ENCODE measurements at regions not wholly inside any gene's neighbourhood (a gene's known extent, or its start where the extent isn't known, plus 50 kb on each side); places are given as distances from the start of the nearest gene placed in this dataset.

DNA sequence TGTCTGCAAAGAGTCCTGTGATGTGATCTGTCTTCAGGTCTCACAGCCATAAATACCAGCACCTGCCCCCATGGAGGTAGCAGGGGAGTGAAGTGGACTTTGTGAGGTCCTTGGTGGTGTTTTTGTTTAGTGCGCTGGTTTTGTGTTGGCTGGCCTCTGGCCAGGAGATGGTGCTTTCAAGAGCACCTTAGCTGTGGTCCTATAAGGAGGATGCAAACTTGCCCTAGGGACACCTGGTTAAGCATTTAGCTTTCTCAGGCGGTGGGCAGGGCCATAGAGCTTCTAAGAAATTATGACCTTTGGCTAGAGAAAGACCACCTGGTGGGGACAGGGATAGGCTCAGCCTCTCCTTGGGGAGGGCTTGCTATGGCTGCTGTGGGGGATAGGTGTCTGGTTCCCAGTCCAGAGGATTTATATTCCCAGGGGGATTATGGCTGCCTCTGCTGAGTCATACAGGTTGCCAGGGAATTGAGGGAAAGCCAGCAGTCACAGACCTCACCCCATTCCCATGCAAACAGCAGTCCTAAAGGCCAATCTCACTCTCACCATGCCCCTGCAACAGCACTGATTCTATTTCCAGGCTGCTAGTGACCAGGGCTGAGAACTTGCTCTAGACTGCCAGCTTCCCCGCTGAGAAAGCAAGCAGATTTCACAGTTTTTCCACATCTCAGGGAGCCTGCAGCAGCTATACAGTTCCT lies 259.3 kb downstream of the TFAP2B start:
- H3K27me3 ChIP-seq (ENCODE audit: insufficient read depth, low read depth), result no peaks in the 10 kb centered on the region
- TF ChIP-seq, protein P1, sequence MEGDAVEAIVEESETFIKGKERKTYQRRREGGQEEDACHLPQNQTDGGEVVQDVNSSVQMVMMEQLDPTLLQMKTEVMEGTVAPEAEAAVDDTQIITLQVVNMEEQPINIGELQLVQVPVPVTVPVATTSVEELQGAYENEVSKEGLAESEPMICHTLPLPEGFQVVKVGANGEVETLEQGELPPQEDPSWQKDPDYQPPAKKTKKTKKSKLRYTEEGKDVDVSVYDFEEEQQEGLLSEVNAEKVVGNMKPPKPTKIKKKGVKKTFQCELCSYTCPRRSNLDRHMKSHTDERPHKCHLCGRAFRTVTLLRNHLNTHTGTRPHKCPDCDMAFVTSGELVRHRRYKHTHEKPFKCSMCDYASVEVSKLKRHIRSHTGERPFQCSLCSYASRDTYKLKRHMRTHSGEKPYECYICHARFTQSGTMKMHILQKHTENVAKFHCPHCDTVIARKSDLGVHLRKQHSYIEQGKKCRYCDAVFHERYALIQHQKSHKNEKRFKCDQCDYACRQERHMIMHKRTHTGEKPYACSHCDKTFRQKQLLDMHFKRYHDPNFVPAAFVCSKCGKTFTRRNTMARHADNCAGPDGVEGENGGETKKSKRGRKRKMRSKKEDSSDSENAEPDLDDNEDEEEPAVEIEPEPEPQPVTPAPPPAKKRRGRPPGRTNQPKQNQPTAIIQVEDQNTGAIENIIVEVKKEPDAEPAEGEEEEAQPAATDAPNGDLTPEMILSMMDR (conservative IDR thresholded peaks at IDR 0.05), result no peak
- TF ChIP-seq EZH2 (IDR thresholded peaks at IDR 0.05; ENCODE audit: low read depth), result no peak
- no peaks in the 10 kb centered on the region; the same call in 1 of the 2 replicates for H4K20me1 ChIP-seq (ENCODE audit: insufficient read depth)
- H3K27ac ChIP-seq, result no peak overlapping the region
- no peaks in the 10 kb centered on the region for H3K9me2 ChIP-seq (ENCODE audit: insufficient read depth)
- DNase-seq, result no peak
- ChIA-PET CTCF (no interaction called here), POLR2A (ENCODE audit: unreplicated experiment) (no interaction called here)
- BruUV-seq (replicated peaks), result no TSS peak
- H3F3A ChIP-seq (ENCODE audit: insufficient read depth, low read depth), result no peaks in the 10 kb centered on the region
- no peaks in the 10 kb centered on the region for H3K4me1 ChIP-seq (replicated peaks; ENCODE audit: insufficient read depth)
- no peak overlapping the region for H2AFZ ChIP-seq
- H3K4me3 ChIP-seq, result no peak overlapping the region
- H3K9me3 ChIP-seq (ENCODE audit: insufficient read depth, low read depth), result no peaks in the 10 kb centered on the region
- H3K4me2 ChIP-seq, result no peak overlapping the region
- H3K79me2 ChIP-seq (ENCODE audit: low read depth), result no peaks in the 10 kb centered on the region
- intact Hi-C loops (cut with micrococcal nuclease; ENCODE audit: unreplicated experiment), result no loop called here
- no peaks in the 10 kb centered on the region for H3K36me3 ChIP-seq (ENCODE audit: low read depth)

DNA sequence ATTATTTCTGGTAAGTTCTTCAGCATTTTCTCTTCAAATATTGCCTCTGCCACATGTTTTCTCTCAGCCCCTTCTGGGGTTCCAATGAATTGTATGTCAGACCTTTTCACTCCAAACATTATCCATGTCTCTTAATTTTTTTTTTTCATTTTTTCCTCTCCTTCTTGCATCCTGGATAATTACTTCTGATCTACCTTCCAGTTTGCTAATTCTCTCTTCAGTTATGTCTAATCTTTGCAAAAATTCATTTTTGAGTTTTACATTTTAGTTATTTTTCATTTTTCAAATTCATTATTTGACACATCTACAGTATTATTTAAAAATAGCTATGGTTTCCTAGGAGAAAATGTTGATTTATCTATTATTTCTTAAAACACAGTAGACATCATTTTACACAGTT lies 271.7 kb downstream of the TFAP2B start:
- H3K27ac ChIP-seq, result no peak overlapping the region
- ChIA-PET POLR2A (ENCODE audit: unreplicated experiment) (no interaction called here), CTCF (no interaction called here)
- no peaks in the 10 kb centered on the region for H3K79me2 ChIP-seq (ENCODE audit: low read depth)
- no peak overlapping the region for H2AFZ ChIP-seq
- H3K27me3 ChIP-seq (ENCODE audit: insufficient read depth, low read depth), result no peaks in the 10 kb centered on the region
- no peak overlapping the region for H3K4me3 ChIP-seq
- no peak overlapping the region for H3K4me2 ChIP-seq
- H4K20me1 ChIP-seq (ENCODE audit: insufficient read depth), result no peaks in the 10 kb centered on the region
- BruUV-seq (replicated peaks), result no TSS peak
- intact Hi-C loops (cut with micrococcal nuclease; ENCODE audit: unreplicated experiment), result no loop called here
- H3K4me1 ChIP-seq (replicated peaks; ENCODE audit: insufficient read depth), result no peaks in the 10 kb centered on the region
- H3K9me2 ChIP-seq (ENCODE audit: insufficient read depth), result no peaks in the 10 kb centered on the region
- no peaks in the 10 kb centered on the region for H3K36me3 ChIP-seq (ENCODE audit: low read depth)
- TF ChIP-seq EZH2 (IDR thresholded peaks at IDR 0.05; ENCODE audit: low read depth), result no peak
- TF ChIP-seq, protein P1 (conservative IDR thresholded peaks at IDR 0.05), result no peak
- H3K9me3 ChIP-seq (ENCODE audit: insufficient read depth, low read depth), result no peaks in the 10 kb centered on the region
- no peaks in the 10 kb centered on the region for H3F3A ChIP-seq (ENCODE audit: insufficient read depth, low read depth)
- no peak for DNase-seq

DNA sequence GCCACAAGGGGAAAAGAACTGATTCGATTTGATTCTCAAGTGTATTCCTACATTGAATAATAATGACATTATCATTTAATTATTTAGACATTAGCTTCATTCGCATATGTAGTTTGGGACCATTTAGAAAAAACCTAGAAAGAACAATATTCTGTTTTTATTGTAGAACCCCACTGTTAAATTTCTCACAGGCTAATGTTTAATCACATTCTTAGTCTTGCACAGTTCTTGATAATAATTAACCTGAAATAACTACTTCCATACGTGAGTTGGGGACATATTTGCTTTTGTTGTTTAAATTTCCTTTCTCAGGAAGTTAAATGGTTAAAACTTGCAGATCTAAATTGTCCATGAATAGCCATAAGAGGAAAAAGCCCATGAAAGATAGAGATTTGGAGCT lies 275.2 kb downstream of the TFAP2B start:
- no peak for TF ChIP-seq EZH2 (IDR thresholded peaks at IDR 0.05; ENCODE audit: low read depth)
- TF ChIP-seq, protein P1 (conservative IDR thresholded peaks at IDR 0.05), result no peak
- H3K9me2 ChIP-seq (ENCODE audit: insufficient read depth), result no peaks in the 10 kb centered on the region
- no peaks in the 10 kb centered on the region for H3K27me3 ChIP-seq (ENCODE audit: insufficient read depth, low read depth)
- H4K20me1 ChIP-seq (ENCODE audit: insufficient read depth), result no peaks in the 10 kb centered on the region
- no peak for DNase-seq
- H3K4me1 ChIP-seq (replicated peaks; ENCODE audit: insufficient read depth), result no peaks in the 10 kb centered on the region
- H3K4me2 ChIP-seq, result no peak overlapping the region
- no peak overlapping the region for H3K27ac ChIP-seq
- no TSS peak for BruUV-seq (replicated peaks)
- CTCF ChIA-PET, result no interaction called here
- no peaks in the 10 kb centered on the region for H3K9me3 ChIP-seq (ENCODE audit: insufficient read depth, low read depth)
- H3K36me3 ChIP-seq (ENCODE audit: low read depth), result no peaks in the 10 kb centered on the region
- POLR2A ChIA-PET (ENCODE audit: unreplicated experiment), result no interaction called here
- intact Hi-C loops (cut with micrococcal nuclease; ENCODE audit: unreplicated experiment), result no loop called here
- no peaks in the 10 kb centered on the region for H3K79me2 ChIP-seq (ENCODE audit: low read depth)
- H2AFZ ChIP-seq, result no peak overlapping the region
- no peaks in the 10 kb centered on the region for H3F3A ChIP-seq (ENCODE audit: insufficient read depth, low read depth)
- H3K4me3 ChIP-seq, result no peak overlapping the region
